GM18951 (cell line): ENCODE measurements at regions not wholly inside any gene's neighbourhood (a gene's known extent, or its start where the extent isn't known, plus 50 kb on each side); places are given as distances from the start of the nearest gene placed in this dataset.

ENCODE experiments used
- POLR2A ChIP-seq: IDR thresholded peaks from 4 replicates; pipeline ENCODE4 v1.6.1; 2011; ENCODE audit warnings: mild to moderate bottlenecking; ENCODE audit not compliant: insufficient read length, insufficient read depth; ENCODE audit errors: extremely low read depth
- in situ Hi-C: fragments of 300-500 bp; cut with MboI; formaldehyde crosslinking; loops from one replicate; pipeline ENCODE4 v1.12.0; 2022; ENCODE audit warnings: low sequenced_read_pairs, mixed read lengths, inconsistent platforms; ENCODE audit not compliant: unreplicated experiment

GRCh38 chr15:35712956-35713355, 167.0 kb upstream of the DPH6 start:
- in situ Hi-C loops = no loop called here
- TF ChIP-seq POLR2A = no peak

GRCh38 chr15:35713733-35714132, 167.8 kb upstream of the DPH6 start:
- TF ChIP-seq POLR2A = no peak
- in situ Hi-C loops = no loop called here

GRCh38 chr15:35717721-35718120, 171.8 kb upstream of the DPH6 start:
- TF ChIP-seq POLR2A = no peak
- in situ Hi-C loops = no loop called here

- in situ Hi-C loops = no loop called here
Observed at GRCh38 chr15:35720019-35720418, 174.1 kb upstream of the DPH6 start.

GRCh38 chr15:35720984-35721383, 175.0 kb upstream of the DPH6 start:
- in situ Hi-C loops = no loop called here
- TF ChIP-seq POLR2A = no peak

More at GRCh38 chr15:35720019-35720418, 174.1 kb upstream of the DPH6 start:
- TF ChIP-seq POLR2A = no peak

GRCh38 chr15:35721751-35722150, 175.8 kb upstream of the DPH6 start:
- in situ Hi-C loops = no loop called here
- no peak for TF ChIP-seq POLR2A

GRCh38 chr15:35722501-35722900, 176.5 kb upstream of the DPH6 start:
- in situ Hi-C loops = no loop called here
- TF ChIP-seq POLR2A = no peak

GRCh38 chr15:35723120-35723847, 177.3 kb upstream of the DPH6 start:
- TF ChIP-seq POLR2A = no peak

GRCh38 chr15:35723852-35724251, 177.9 kb upstream of the DPH6 start:
- in situ Hi-C loops = no loop called here
- TF ChIP-seq POLR2A = no peak

More at GRCh38 chr15:35723120-35723847, 177.3 kb upstream of the DPH6 start:
- in situ Hi-C loops = no loop called here

- TF ChIP-seq POLR2A = no peak
- in situ Hi-C loops = no loop called here
Observed at GRCh38 chr15:35724626-35725025, 178.7 kb upstream of the DPH6 start.

GRCh38 chr15:35725353-35725752, 179.4 kb upstream of the DPH6 start:
- TF ChIP-seq POLR2A = no peak
- in situ Hi-C loops = no loop called here

- in situ Hi-C loops = no loop called here
- no peak for TF ChIP-seq POLR2A
Observed at GRCh38 chr15:35727627-35728026, 181.7 kb upstream of the DPH6 start.

- TF ChIP-seq POLR2A = no peak
- in situ Hi-C loops = no loop called here
Observed at GRCh38 chr15:35728219-35728940, 182.4 kb upstream of the DPH6 start.

GRCh38 chr15:35736150-35736549, 190.2 kb upstream of the DPH6 start:
- TF ChIP-seq POLR2A = no peak
- in situ Hi-C loops = no loop called here

- TF ChIP-seq POLR2A = no peak
- in situ Hi-C loops = no loop called here
Observed at GRCh38 chr15:35737441-35737840, 191.5 kb upstream of the DPH6 start.

GRCh38 chr15:35738370-35738769, 192.4 kb upstream of the DPH6 start:
- TF ChIP-seq POLR2A = no peak
- in situ Hi-C loops = no loop called here
